Adrenal gland (tissue), 5 donors: ENCODE measurements at regions not wholly inside any gene's neighbourhood (a gene's known extent, or its start where the extent isn't known, plus 50 kb on each side); places are given as distances from the start of the nearest gene placed in this dataset.

Experiments
- CTCF ChIP-seq, 6 experiments: fragments of 450-650 bp in 4 of 6; fragments of 200-600 bp in 2 of 6; sonication (generic) in 1 of 6; IDR thresholded peaks; 1 replicate in 5 of 6; 2 replicates in 1 of 6; pipeline versions ENCODE4 v1.5.1 to v1.8.0; 2016 to 2021; ENCODE audit warnings: antibody characterized with exemption in 6 of 6, mild to moderate bottlenecking in 2 of 6, moderate library complexity in 1 of 6
- POLR2A ChIP-seq, 2 donors: fragments of 450-650 bp; IDR thresholded peaks; one replicate each; pipeline ENCODE4 v1.6.1; 2017; ENCODE audit warnings: antibody characterized with exemption in 2 of 2, mild to moderate bottlenecking in 2 of 2, moderate library complexity in 1 of 2
- donor health status: DM: no; HTN: no; CAD: no.

- TF ChIP-seq CTCF (IDR thresholded peaks at IDR 0.05) (no peak), POLR2A (IDR thresholded peaks at IDR 0.05) (no peak)
Observed at GRCh38 chr9:135192686-135193085, 105.2 kb downstream of the OLFM1 start.
